HEK293T (cell line): ENCODE measurements at regions not wholly inside any gene's neighbourhood (a gene's known extent, or its start where the extent isn't known, plus 50 kb on each side); places are given as distances from the start of the nearest gene placed in this dataset.

ENCODE experiments used
- ARNT ChIP-seq: fragments of 450-650 bp; IDR thresholded peaks from 2 replicates; pipeline ENCODE4 v1.6.1; 2017; ENCODE audit warnings: mild to moderate bottlenecking
- BHLHE40 ChIP-seq: fragments of 450-650 bp; IDR thresholded peaks from 2 replicates; pipeline ENCODE4 v1.6.1; 2016; ENCODE audit warnings: mild to moderate bottlenecking, moderate library complexity, borderline replicate concordance
- FOXM1 ChIP-seq: fragments of 450-650 bp; IDR thresholded peaks from 2 replicates; pipeline ENCODE4 v1.6.1; 2017; ENCODE audit warnings: mild to moderate bottlenecking, borderline replicate concordance
- L3MBTL2 ChIP-seq: fragments of 450-650 bp; conservative IDR thresholded peaks from 2 replicates; pipeline ENCODE4 v1.6.1; 2016; ENCODE audit warnings: mild to moderate bottlenecking
- LEF1 ChIP-seq: fragments of 450-650 bp; IDR thresholded peaks from 2 replicates; pipeline ENCODE4 v1.6.1; 2017; ENCODE audit warnings: mild to moderate bottlenecking, borderline replicate concordance
- SP1 ChIP-seq: fragments of 450-650 bp; IDR thresholded peaks from 2 replicates; pipeline ENCODE4 v1.6.1; 2017
- TARDBP ChIP-seq: fragments of 450-650 bp; IDR thresholded peaks from 2 replicates; pipeline ENCODE4 v1.6.1; 2016

DNA sequence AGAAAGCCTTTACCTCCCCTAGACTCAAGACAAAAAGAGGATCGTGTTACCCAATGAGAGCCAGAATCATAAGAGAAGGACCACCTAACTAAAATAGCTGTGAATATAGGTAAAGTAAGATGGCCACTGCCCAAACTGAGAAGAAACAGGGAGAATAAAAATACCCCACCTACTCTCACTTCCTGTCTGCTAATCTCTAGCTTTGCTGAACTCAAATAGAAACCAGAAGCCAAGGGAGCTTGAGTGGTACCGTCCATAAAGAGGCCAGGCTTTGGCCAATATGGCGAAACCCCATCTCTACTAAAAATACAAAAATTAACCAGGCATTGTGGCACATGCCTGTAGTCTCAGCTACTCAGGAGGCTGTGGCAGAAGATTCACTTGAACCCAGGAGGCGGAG, 123.0 kb upstream of the FST start:
- no peak for TF ChIP-seq LEF1
- no peak for TF ChIP-seq SP1
- no peak for TF ChIP-seq FOXM1
- TF ChIP-seq ARNT, result no peak
- no peak for TF ChIP-seq TARDBP
- no peak for TF ChIP-seq L3MBTL2
- no peak for TF ChIP-seq BHLHE40
